Colonic mucosa (tissue), 4 donors: ENCODE measurements at regions not wholly inside any gene's neighbourhood (a gene's known extent, or its start where the extent isn't known, plus 50 kb on each side); places are given as distances from the start of the nearest gene placed in this dataset.

Source experiments
- DNase-seq: peaks from one replicate; pipeline ENCODE4 v3.0.0-alpha.2; 2020
- H3K27ac ChIP-seq: fragments of 200-600 bp; one replicate; pipeline ENCODE4 v1.8.0; 2021
- H3K27me3 ChIP-seq: fragments of 200-600 bp; one replicate; pipeline ENCODE4 v1.8.0; 2021
- H3K36me3 ChIP-seq: fragments of 200-600 bp; one replicate; pipeline ENCODE4 v1.8.0; 2021
- H3K4me1 ChIP-seq: fragments of 200-600 bp; one replicate; pipeline ENCODE4 v1.8.0; 2021; ENCODE audit warnings: mild to moderate bottlenecking
- H3K4me3 ChIP-seq: fragments of 200-600 bp; one replicate; pipeline ENCODE4 v1.8.0; 2021
- H3K9ac ChIP-seq, 2 donors: one replicate each; pipeline ENCODE4 v1.7.0; 2013; ENCODE audit warnings: control low read depth in 2 of 2, low read depth in 2 of 2, low read length in 2 of 2
- H3K9me3 ChIP-seq: fragments of 200-600 bp; one replicate; pipeline ENCODE4 v1.8.0; 2021
- CTCF ChIP-seq: fragments of 200-600 bp; IDR thresholded peaks from one replicate; pipeline ENCODE4 v1.8.0; 2022; ENCODE audit warnings: antibody characterized with exemption, mild to moderate bottlenecking
- intact Hi-C: fragments of 100-400 bp; cut with DNase I; formaldehyde crosslinking; loops from one replicate; pipeline ENCODE4 v1.14.1; 2022
- donor health status: healthy.
- donor health status: DM: no; HTN: no; CAD: no.
- donor health status: DM: no; HTN: no; CAD: no.

GRCh38 chr2:145755019-145755837 is 1235.3 kb upstream of the ZEB2 start:
- H3K9me3 ChIP-seq: no peaks in the 10 kb centered on the region
- H3K4me3 ChIP-seq: no peak overlapping the region
- DNase-seq: no peak
- H3K36me3 ChIP-seq: no peaks in the 10 kb centered on the region
- H3K9ac ChIP-seq: no peak overlapping the region
- no peaks in the 10 kb centered on the region for H3K4me1 ChIP-seq
- intact Hi-C loops: no loop called here
- H3K27ac ChIP-seq: no peak overlapping the region
- no peak for TF ChIP-seq CTCF
- no peaks in the 10 kb centered on the region for H3K27me3 ChIP-seq

GRCh38 chr2:145753966-145754365 is 1234.0 kb upstream of the ZEB2 start:
- H3K9me3 ChIP-seq: no peaks in the 10 kb centered on the region
- TF ChIP-seq CTCF: no peak
- H3K36me3 ChIP-seq: no peaks in the 10 kb centered on the region
- intact Hi-C loops: no loop called here
- no peak overlapping the region for H3K9ac ChIP-seq
- no peak overlapping the region for H3K27ac ChIP-seq
- no peak for DNase-seq
- no peaks in the 10 kb centered on the region for H3K27me3 ChIP-seq
- H3K4me1 ChIP-seq: no peaks in the 10 kb centered on the region
- H3K4me3 ChIP-seq: no peak overlapping the region

GRCh38 chr2:145753041-145753608 is 1233.2 kb upstream of the ZEB2 start:
- H3K4me1 ChIP-seq: no peaks in the 10 kb centered on the region
- H3K9me3 ChIP-seq: no peaks in the 10 kb centered on the region
- H3K27me3 ChIP-seq: no peaks in the 10 kb centered on the region
- TF ChIP-seq CTCF: no peak
- H3K27ac ChIP-seq: no peak overlapping the region
- DNase-seq: no peak
- no peaks in the 10 kb centered on the region for H3K36me3 ChIP-seq
- H3K4me3 ChIP-seq: no peak overlapping the region
- intact Hi-C loops: no loop called here
- no peak overlapping the region for H3K9ac ChIP-seq

GRCh38 chr2:145752091-145752806 is 1232.3 kb upstream of the ZEB2 start:
- Histone ChIP-seq H3K27ac (peak overlapping the region; percentile 61), H3K4me3 (no peak overlapping the region), H3K9me3 (no peaks in the 10 kb centered on the region), H3K4me1 (no peaks in the 10 kb centered on the region), H3K36me3 (no peaks in the 10 kb centered on the region), H3K9ac (no peak overlapping the region), H3K27me3 (no peaks in the 10 kb centered on the region)
- peak; percentile 29 for TF ChIP-seq CTCF
- DNase-seq: no peak
- intact Hi-C loops: no loop called here

GRCh38 chr2:145751629-145752028 is 1231.7 kb upstream of the ZEB2 start:
- Histone ChIP-seq H3K27ac (peak overlapping the region; percentile 61), H3K4me3 (no peak overlapping the region), H3K9me3 (no peaks in the 10 kb centered on the region), H3K27me3 (no peaks in the 10 kb centered on the region), H3K4me1 (no peaks in the 10 kb centered on the region), H3K9ac (no peak overlapping the region), H3K36me3 (no peaks in the 10 kb centered on the region)
- DNase-seq: no peak
- TF ChIP-seq CTCF: no peak
- intact Hi-C loops: no loop called here
